22Rv1 (cell line): ENCODE measurements at regions not wholly inside any gene's neighbourhood (a gene's known extent, or its start where the extent isn't known, plus 50 kb on each side); places are given as distances from the start of the nearest gene placed in this dataset.

Source experiments
- ZFX ChIP-seq: fragments of 450-650 bp; IDR thresholded peaks from 2 replicates; pipeline ENCODE4 v1.6.1; 2017; ENCODE audit warnings: antibody characterized with exemption, borderline replicate concordance
- TF ChIP-seq, protein P1 (sequence below): fragments of 450-650 bp; IDR thresholded peaks from 2 replicates; pipeline ENCODE4 v1.5.1; 2017; ENCODE audit warnings: mild to moderate bottlenecking

DNA sequence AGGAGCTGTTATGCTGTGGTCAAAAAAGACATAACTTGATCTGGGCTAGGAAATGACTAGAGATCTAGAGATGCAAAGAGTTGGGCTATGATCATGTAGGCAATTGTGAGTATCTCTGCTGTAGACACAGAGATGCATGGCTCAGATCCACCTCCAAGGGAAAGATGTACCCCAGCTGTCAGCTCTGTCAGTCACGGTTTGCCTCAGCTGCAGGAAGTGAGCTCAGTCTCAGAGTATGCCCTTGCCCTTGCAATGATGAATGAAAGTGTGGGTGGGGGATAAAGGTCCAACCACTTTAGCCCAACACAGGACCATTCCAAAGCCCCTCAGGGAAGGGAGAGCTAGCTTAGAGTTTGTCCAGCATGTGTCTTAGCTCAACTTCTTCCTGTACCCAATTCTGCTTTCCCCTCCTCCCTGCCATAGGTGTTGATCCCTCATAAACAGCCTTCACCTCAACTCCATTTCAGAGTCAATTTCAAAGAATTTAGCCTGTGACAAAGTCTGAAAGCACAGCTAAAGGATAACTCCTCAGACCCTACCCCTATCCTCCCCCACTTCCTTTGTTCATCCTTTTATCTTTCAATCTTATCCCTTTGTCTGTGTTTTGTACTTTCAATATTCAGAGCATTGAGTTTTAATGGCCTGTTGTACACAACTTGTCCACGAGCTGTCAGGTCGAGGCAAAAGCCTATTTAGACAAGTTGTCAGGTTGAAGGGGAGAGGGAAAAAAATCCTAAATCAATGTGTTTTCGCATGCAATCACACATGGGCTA, 90.6 kb downstream of the MID1IP1 start:
- TF ChIP-seq, protein P1, sequence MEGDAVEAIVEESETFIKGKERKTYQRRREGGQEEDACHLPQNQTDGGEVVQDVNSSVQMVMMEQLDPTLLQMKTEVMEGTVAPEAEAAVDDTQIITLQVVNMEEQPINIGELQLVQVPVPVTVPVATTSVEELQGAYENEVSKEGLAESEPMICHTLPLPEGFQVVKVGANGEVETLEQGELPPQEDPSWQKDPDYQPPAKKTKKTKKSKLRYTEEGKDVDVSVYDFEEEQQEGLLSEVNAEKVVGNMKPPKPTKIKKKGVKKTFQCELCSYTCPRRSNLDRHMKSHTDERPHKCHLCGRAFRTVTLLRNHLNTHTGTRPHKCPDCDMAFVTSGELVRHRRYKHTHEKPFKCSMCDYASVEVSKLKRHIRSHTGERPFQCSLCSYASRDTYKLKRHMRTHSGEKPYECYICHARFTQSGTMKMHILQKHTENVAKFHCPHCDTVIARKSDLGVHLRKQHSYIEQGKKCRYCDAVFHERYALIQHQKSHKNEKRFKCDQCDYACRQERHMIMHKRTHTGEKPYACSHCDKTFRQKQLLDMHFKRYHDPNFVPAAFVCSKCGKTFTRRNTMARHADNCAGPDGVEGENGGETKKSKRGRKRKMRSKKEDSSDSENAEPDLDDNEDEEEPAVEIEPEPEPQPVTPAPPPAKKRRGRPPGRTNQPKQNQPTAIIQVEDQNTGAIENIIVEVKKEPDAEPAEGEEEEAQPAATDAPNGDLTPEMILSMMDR, result no peak
- TF ChIP-seq ZFX, result no peak
